HEK293 (cell line): ENCODE measurements at regions not wholly inside any gene's neighbourhood (a gene's known extent, or its start where the extent isn't known, plus 50 kb on each side); places are given as distances from the start of the nearest gene placed in this dataset.

ENCODE experiments used
- CTCF ChIA-PET: fragments of 350-600 bp; formaldehyde crosslinking; extraction: SDS; loops from one replicate; lab custom pipeline; 2021; ENCODE audit warnings: antibody characterized with exemption; lab: Yijun Ruan, JAX
- POLR2A ChIA-PET: fragments of 300-600 bp; formaldehyde crosslinking; extraction: SDS; loops from one replicate; lab custom pipeline; 2020; ENCODE audit warnings: antibody characterized with exemption, inconsistent platforms; lab: Yijun Ruan, JAX
- H3K27ac ChIP-seq: fragments of 200-500 bp; sonication (Bioruptor generic); 2 replicates; pipeline ENCODE4 v1.5.1; 2014; ENCODE audit warnings: low read depth, low read length, control low read depth, inconsistent platforms; ENCODE audit errors: extremely low read depth
- H3K36me3 ChIP-seq, 2 experiments: fragments of 200-500 bp in 1 of 2; sonication (Bioruptor generic) in 1 of 2; 1 replicate in 1 of 2; 2 replicates in 1 of 2; pipeline ENCODE4 v1.5.1; 2014 to 2017; ENCODE audit warnings: inconsistent platforms in 2 of 2, low read length in 2 of 2; ENCODE audit not compliant: control insufficient read depth in 2 of 2, insufficient read depth in 1 of 2
- H3K4me1 ChIP-seq: fragments of 200-500 bp; sonication (Bioruptor generic); 2 replicates; pipeline ENCODE4 v1.5.1; 2014; ENCODE audit warnings: mild to moderate bottlenecking, low read length, inconsistent platforms; ENCODE audit not compliant: control insufficient read depth, insufficient read depth
- H3K4me3 ChIP-seq: 2 replicates; pipeline ENCODE4 v1.5.1; 2011; ENCODE audit warnings: low read depth, mild to moderate bottlenecking, control low read depth, low read length, moderate library complexity
- H3K9me3 ChIP-seq: fragments of 200-500 bp; sonication (Bioruptor generic); 2 replicates; pipeline ENCODE4 v1.5.1; 2014; ENCODE audit warnings: low read depth, low read length, inconsistent platforms; ENCODE audit not compliant: control insufficient read depth, insufficient read depth
- GLIS2 ChIP-seq: fragments of 450-650 bp; formaldehyde crosslinking; IDR thresholded peaks from 2 replicates; pipeline ENCODE4 v1.5.1; 2016; ENCODE audit warnings: missing biosample characterization, missing genetic modification characterization
- IKZF3 ChIP-seq: fragments of 450-650 bp; IDR thresholded peaks from 2 replicates; pipeline ENCODE4 v1.5.0; 2018; ENCODE audit warnings: missing biosample characterization, mild to moderate bottlenecking, missing genetic modification characterization, moderate library complexity
- PATZ1 ChIP-seq: fragments of 450-650 bp; formaldehyde crosslinking; IDR thresholded peaks from 2 replicates; pipeline ENCODE4 v1.5.1; 2016; ENCODE audit warnings: missing biosample characterization, missing genetic modification characterization
- PRDM1 ChIP-seq: fragments of 450-650 bp; formaldehyde crosslinking; IDR thresholded peaks from 2 replicates; pipeline ENCODE4; 2016; ENCODE audit warnings: missing biosample characterization, missing genetic modification characterization
- SP2 ChIP-seq: fragments of 450-650 bp; formaldehyde crosslinking; IDR thresholded peaks from 2 replicates; pipeline ENCODE4 v1.5.1; 2016; ENCODE audit warnings: missing biosample characterization, missing genetic modification characterization
- SP7 ChIP-seq: fragments of 450-650 bp; formaldehyde crosslinking; IDR thresholded peaks from 2 replicates; pipeline ENCODE4 v1.5.1; 2016; ENCODE audit warnings: missing biosample characterization, missing genetic modification characterization
- ZBTB1 ChIP-seq: fragments of 450-650 bp; formaldehyde crosslinking; IDR thresholded peaks from 2 replicates; pipeline ENCODE4 v1.5.1; 2016; ENCODE audit warnings: missing biosample characterization, missing genetic modification characterization
- ZBTB48 ChIP-seq: fragments of 450-650 bp; formaldehyde crosslinking; IDR thresholded peaks from 2 replicates; pipeline ENCODE4 v1.5.1; 2016; ENCODE audit warnings: missing biosample characterization, missing genetic modification characterization
- ZBTB49 ChIP-seq: fragments of 450-650 bp; formaldehyde crosslinking; IDR thresholded peaks from 2 replicates; pipeline ENCODE4 v1.5.1; 2016; ENCODE audit warnings: missing biosample characterization, missing genetic modification characterization, low read depth
- ZFHX2 ChIP-seq: fragments of 450-650 bp; formaldehyde crosslinking; conservative IDR thresholded peaks from 2 replicates; pipeline ENCODE4 v1.5.1; 2016; ENCODE audit warnings: missing biosample characterization, missing genetic modification characterization
- ZFP69B ChIP-seq: fragments of 450-650 bp; formaldehyde crosslinking; IDR thresholded peaks from 2 replicates; pipeline ENCODE4 v1.5.1; 2016; ENCODE audit warnings: missing biosample characterization, missing genetic modification characterization
- ZNF133 ChIP-seq: fragments of 450-650 bp; formaldehyde crosslinking; IDR thresholded peaks from 2 replicates; pipeline ENCODE4 v1.5.1; 2016; ENCODE audit warnings: missing biosample characterization, missing genetic modification characterization
- ZNF155 ChIP-seq: fragments of 450-650 bp; formaldehyde crosslinking; IDR thresholded peaks from 2 replicates; pipeline ENCODE4 v1.5.1; 2016; ENCODE audit warnings: missing biosample characterization, missing genetic modification characterization
- ZNF18 ChIP-seq: fragments of 450-650 bp; formaldehyde crosslinking; IDR thresholded peaks from 2 replicates; pipeline ENCODE4 v1.5.1; 2016; ENCODE audit warnings: missing biosample characterization, missing genetic modification characterization
- ZNF211 ChIP-seq: fragments of 450-650 bp; formaldehyde crosslinking; IDR thresholded peaks from 2 replicates; pipeline ENCODE4 v1.5.1; 2016; ENCODE audit warnings: low read depth, missing biosample characterization, missing genetic modification characterization
- ZNF26 ChIP-seq: fragments of 450-650 bp; formaldehyde crosslinking; IDR thresholded peaks from 2 replicates; pipeline ENCODE4 v1.5.1; 2016; ENCODE audit warnings: missing biosample characterization, missing genetic modification characterization
- ZNF311 ChIP-seq: fragments of 450-650 bp; formaldehyde crosslinking; IDR thresholded peaks from 2 replicates; pipeline ENCODE4 v1.5.1; 2017; ENCODE audit warnings: missing biosample characterization, missing genetic modification characterization, borderline replicate concordance
- ZNF521 ChIP-seq: fragments of 450-650 bp; formaldehyde crosslinking; IDR thresholded peaks from 2 replicates; pipeline ENCODE4 v1.5.1; 2017; ENCODE audit warnings: missing biosample characterization, mild to moderate bottlenecking, missing genetic modification characterization
- ZNF530 ChIP-seq: fragments of 450-650 bp; formaldehyde crosslinking; IDR thresholded peaks from 2 replicates; pipeline ENCODE4 v1.5.1; 2016; ENCODE audit warnings: low read depth, missing biosample characterization, missing genetic modification characterization
- ZNF561 ChIP-seq: fragments of 450-650 bp; IDR thresholded peaks from 2 replicates; pipeline ENCODE4 v1.5.1; 2018; ENCODE audit warnings: missing biosample characterization, missing genetic modification characterization, borderline replicate concordance
- ZNF610 ChIP-seq: fragments of 450-650 bp; formaldehyde crosslinking; IDR thresholded peaks from 2 replicates; pipeline ENCODE4 v1.5.1; 2016; ENCODE audit warnings: missing biosample characterization, missing genetic modification characterization, borderline replicate concordance
- ZNF660 ChIP-seq: fragments of 450-650 bp; IDR thresholded peaks from 2 replicates; pipeline ENCODE4 v1.5.1; 2018; ENCODE audit warnings: missing biosample characterization, mild to moderate bottlenecking, missing genetic modification characterization
- ZNF701 ChIP-seq: fragments of 450-650 bp; formaldehyde crosslinking; IDR thresholded peaks from 2 replicates; pipeline ENCODE4 v1.5.1; 2016; ENCODE audit warnings: missing biosample characterization, missing genetic modification characterization
- ZNF707 ChIP-seq: fragments of 450-650 bp; formaldehyde crosslinking; IDR thresholded peaks from 2 replicates; pipeline ENCODE4 v1.5.1; 2016; ENCODE audit warnings: missing biosample characterization, missing genetic modification characterization
- ZNF776 ChIP-seq: fragments of 450-650 bp; formaldehyde crosslinking; IDR thresholded peaks from 2 replicates; pipeline ENCODE4 v1.5.0; 2017; ENCODE audit warnings: missing biosample characterization, missing genetic modification characterization, borderline replicate concordance
- ZSCAN30 ChIP-seq: fragments of 450-650 bp; IDR thresholded peaks from 2 replicates; pipeline ENCODE4 v1.5.1; 2018; ENCODE audit warnings: missing biosample characterization, mild to moderate bottlenecking, missing genetic modification characterization, moderate library complexity
- TF ChIP-seq, protein P1 (sequence below): fragments of 450-650 bp; formaldehyde crosslinking; IDR thresholded peaks from 2 replicates; pipeline ENCODE4 v1.5.1; 2016; ENCODE audit warnings: missing biosample characterization, missing genetic modification characterization

DNA sequence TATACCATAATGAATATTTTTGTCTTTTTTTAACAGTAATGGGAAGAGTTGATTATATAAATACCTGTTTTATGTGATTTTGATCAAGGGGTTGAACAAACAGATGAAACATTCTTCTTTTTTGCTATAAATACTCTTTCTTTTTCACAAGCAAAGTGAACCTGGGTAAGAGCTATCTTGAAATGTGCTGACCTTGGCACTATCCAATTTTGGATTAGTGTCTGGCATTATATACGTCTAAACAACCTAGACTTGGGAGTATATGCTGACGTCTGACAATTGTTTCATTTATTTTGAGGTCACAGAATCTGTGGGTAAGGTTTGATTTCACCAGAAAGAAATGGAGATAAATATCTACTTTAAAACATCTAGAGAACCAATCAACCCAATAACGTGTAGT is 716.0 kb upstream of the STXBP6 start:
- ChIA-PET CTCF (no interaction called here), POLR2A (no interaction called here)
- H3K9me3 ChIP-seq, result no peaks in the 10 kb centered on the region
- no peak overlapping the region for H3K4me3 ChIP-seq
- no peak overlapping the region for H3K27ac ChIP-seq
- no peaks in the 10 kb centered on the region for H3K4me1 ChIP-seq
- H3K36me3 ChIP-seq, result no peaks in the 10 kb centered on the region
- TF ChIP-seq ZBTB1 (tag by site-specific recombination) (no peak), ZBTB48 (tag by site-specific recombination) (no peak), PATZ1 (no peak), ZNF521 (tag by site-specific recombination) (no peak), ZFP69B (tag by site-specific recombination) (no peak), ZNF133 (no peak), ZSCAN30 (tag by site-specific recombination) (no peak), PRDM1 (no peak), ZNF561 (tag by site-specific recombination) (no peak), ZBTB49 (tag by site-specific recombination) (no peak), ZNF660 (no peak), IKZF3 (no peak), ZNF18 (tag by site-specific recombination) (no peak), ZNF311 (tag by site-specific recombination) (no peak), ZNF155 (tag by site-specific recombination) (no peak), ZNF707 (no peak), ZNF776 (tag by site-specific recombination) (no peak)

DNA sequence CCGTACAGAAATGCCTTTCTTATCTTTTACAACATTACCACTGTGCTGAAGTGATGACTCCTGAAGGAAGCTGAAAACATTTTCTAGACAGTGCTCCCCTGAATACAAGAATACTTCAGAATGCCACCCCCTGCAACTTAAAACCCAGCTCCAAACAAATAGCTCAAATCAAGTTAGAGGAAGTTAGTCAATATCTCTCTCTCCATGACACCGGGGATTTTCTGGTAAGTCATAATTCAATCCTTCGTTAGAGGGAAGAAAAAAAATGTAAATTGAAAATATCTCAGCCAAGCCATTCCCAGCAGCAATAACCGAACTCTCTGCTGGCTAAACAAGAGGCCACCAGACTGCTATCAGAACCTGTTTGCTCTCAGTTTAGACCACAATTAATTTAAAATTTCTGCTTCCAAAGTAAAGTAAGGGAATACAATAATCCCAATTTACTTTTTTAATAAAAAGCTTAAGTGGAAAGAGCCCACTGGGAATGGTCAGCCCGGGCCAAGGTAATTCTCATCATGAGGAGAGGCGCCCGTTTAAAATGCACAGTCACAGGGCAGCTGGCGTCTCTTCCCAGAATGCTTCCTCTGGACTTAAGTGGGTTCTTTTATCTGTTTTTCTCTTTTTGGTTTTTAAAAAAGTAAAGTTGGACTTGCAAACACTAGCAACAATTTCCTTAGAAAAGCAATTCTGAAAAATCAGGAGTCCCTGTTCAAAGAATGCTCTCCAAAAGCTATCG is 710.1 kb upstream of the STXBP6 start:
- no peaks in the 10 kb centered on the region for H3K9me3 ChIP-seq
- ChIA-PET CTCF (no interaction called here), POLR2A (no interaction called here)
- no peaks in the 10 kb centered on the region for H3K4me1 ChIP-seq
- no peak overlapping the region for H3K4me3 ChIP-seq
- H3K27ac ChIP-seq, result no peak overlapping the region
- H3K36me3 ChIP-seq, result no peaks in the 10 kb centered on the region
- TF ChIP-seq ZNF26 (tag by site-specific recombination) (no peak), ZFHX2 (tag by site-specific recombination) (no peak), ZNF701 (tag by site-specific recombination) (no peak), SP7 (tag by site-specific recombination) (no peak), GLIS2 (tag by site-specific recombination) (no peak), SP2 (tag by site-specific recombination) (no peak), ZNF530 (tag by site-specific recombination) (no peak), IKZF3 (no peak), ZNF610 (no peak), ZNF211 (tag by site-specific recombination) (no peak)
- TF ChIP-seq, protein P1, sequence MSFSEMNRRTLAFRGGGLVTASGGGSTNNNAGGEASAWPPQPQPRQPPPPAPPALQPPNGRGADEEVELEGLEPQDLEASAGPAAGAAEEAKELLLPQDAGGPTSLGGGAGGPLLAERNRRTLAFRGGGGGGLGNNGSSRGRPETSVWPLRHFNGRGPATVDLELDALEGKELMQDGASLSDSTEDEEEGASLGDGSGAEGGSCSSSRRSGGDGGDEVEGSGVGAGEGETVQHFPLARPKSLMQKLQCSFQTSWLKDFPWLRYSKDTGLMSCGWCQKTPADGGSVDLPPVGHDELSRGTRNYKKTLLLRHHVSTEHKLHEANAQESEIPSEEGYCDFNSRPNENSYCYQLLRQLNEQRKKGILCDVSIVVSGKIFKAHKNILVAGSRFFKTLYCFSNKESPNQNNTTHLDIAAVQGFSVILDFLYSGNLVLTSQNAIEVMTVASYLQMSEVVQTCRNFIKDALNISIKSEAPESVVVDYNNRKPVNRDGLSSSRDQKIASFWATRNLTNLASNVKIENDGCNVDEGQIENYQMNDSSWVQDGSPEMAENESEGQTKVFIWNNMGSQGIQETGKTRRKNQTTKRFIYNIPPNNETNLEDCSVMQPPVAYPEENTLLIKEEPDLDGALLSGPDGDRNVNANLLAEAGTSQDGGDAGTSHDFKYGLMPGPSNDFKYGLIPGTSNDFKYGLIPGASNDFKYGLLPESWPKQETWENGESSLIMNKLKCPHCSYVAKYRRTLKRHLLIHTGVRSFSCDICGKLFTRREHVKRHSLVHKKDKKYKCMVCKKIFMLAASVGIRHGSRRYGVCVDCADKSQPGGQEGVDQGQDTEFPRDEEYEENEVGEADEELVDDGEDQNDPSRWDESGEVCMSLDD, result no peak
